ENCODE measurements at regions not wholly inside any gene's neighbourhood (a gene's known extent, or its start where the extent isn't known, plus 50 kb on each side); places are given as distances from the start of the nearest gene placed in this dataset.

- Histone ChIP-seq H3K9ac (ENCODE audit: low read length) (no peak overlapping the region), H3K27ac (ENCODE audit: low read length) (no peak overlapping the region), H3K9me3 (ENCODE audit: low read length) (no peaks in the 10 kb centered on the region), H3K79me2 (ENCODE audit: low read length) (no peaks in the 10 kb centered on the region), H3K36me3 (ENCODE audit: insufficient read depth, low read length) (no peaks in the 10 kb centered on the region), H2AFZ (ENCODE audit: low read length) (no peak overlapping the region), H3K9me2 (replicated peaks; ENCODE audit: insufficient read depth, low read length) (no peaks in the 10 kb centered on the region), H4K20me1 (ENCODE audit: insufficient read depth, low read depth, low read length) (no peaks in the 10 kb centered on the region), H3K4me3 (ENCODE audit: low read length) (no peak overlapping the region), H3K4me1 (ENCODE audit: low read length) (no peaks in the 10 kb centered on the region), H3K27me3 (ENCODE audit: low read length) (no peaks in the 10 kb centered on the region), H3K4me2 (ENCODE audit: low read depth, low read length, poor library complexity, severe bottlenecking) (no peak overlapping the region)
- DNase-seq = no peak
These were observed 474.0 kb upstream of the B3GALT2 start for GRCh38 chr1:193660428-193660827.

DNA sequence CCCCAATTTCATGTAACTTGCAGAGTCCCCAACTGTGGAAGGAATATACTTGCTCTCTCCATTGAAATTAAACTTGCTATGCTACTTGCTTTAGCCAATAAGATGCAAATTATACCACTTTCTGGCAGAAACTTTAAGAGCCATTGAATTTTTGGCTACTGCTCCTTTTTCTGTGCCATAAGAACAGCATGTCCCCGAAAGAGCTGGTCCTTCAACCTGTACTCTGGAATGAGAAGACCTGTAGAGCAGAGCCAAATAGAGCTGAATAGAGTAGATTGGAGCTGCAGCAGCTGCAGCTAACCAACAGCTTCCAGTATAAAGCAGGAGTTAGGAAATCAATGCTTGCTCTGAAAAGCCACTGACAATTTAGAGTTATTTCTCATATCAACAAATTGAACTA is 472.3 kb upstream of the B3GALT2 start:
- Histone ChIP-seq H3K79me2 (ENCODE audit: low read length) (no peaks in the 10 kb centered on the region), H3K4me1 (ENCODE audit: low read length) (no peaks in the 10 kb centered on the region), H3K27ac (ENCODE audit: low read length) (no peak overlapping the region), H3K9me3 (ENCODE audit: low read length) (no peaks in the 10 kb centered on the region), H3K9me2 (replicated peaks; ENCODE audit: insufficient read depth, low read length) (no peaks in the 10 kb centered on the region), H3K36me3 (ENCODE audit: insufficient read depth, low read length) (no peaks in the 10 kb centered on the region), H3K4me2 (ENCODE audit: low read depth, low read length, poor library complexity, severe bottlenecking) (no peak overlapping the region), H2AFZ (ENCODE audit: low read length) (no peak overlapping the region), H3K4me3 (ENCODE audit: low read length) (no peak overlapping the region), H4K20me1 (ENCODE audit: insufficient read depth, low read depth, low read length) (no peaks in the 10 kb centered on the region), H3K9ac (ENCODE audit: low read length) (no peak overlapping the region), H3K27me3 (ENCODE audit: low read length) (no peaks in the 10 kb centered on the region)
- DNase-seq = no peak

- Histone ChIP-seq H3K4me3 (ENCODE audit: low read length) (no peak overlapping the region), H3K9me3 (ENCODE audit: low read length) (no peaks in the 10 kb centered on the region), H3K4me1 (ENCODE audit: low read length) (no peaks in the 10 kb centered on the region), H2AFZ (ENCODE audit: low read length) (no peak overlapping the region), H4K20me1 (ENCODE audit: insufficient read depth, low read depth, low read length) (no peaks in the 10 kb centered on the region), H3K79me2 (ENCODE audit: low read length) (no peaks in the 10 kb centered on the region), H3K36me3 (ENCODE audit: insufficient read depth, low read length) (no peaks in the 10 kb centered on the region), H3K27me3 (ENCODE audit: low read length) (no peaks in the 10 kb centered on the region), H3K4me2 (ENCODE audit: low read depth, low read length, poor library complexity, severe bottlenecking) (no peak overlapping the region), H3K9ac (ENCODE audit: low read length) (no peak overlapping the region), H3K9me2 (replicated peaks; ENCODE audit: insufficient read depth, low read length) (no peaks in the 10 kb centered on the region), H3K27ac (ENCODE audit: low read length) (no peak overlapping the region)
- no peak for DNase-seq
These were observed 471.7 kb upstream of the B3GALT2 start for GRCh38 chr1:193658081-193658480.

DNA sequence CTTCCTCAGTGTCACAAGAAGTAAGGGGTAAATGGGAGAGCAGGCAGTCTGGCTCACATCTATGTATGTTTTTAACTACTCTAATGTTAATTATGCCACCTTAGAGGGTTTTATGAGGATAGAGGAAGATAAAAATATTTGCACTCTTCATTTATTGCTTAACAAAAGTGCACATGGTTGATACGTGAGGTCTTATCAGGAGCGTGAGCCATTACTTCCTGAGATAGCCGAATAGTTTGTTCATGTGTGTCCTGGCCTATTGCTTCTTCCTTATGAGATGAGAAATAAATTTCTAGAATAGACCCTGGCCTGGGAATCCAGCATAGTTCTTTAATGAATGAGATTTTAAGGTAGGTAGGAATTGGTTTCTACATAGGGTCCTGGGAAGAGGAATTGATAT is 471.1 kb upstream of the B3GALT2 start:
- Histone ChIP-seq H3K4me3 (ENCODE audit: low read length) (no peak overlapping the region), H3K36me3 (ENCODE audit: insufficient read depth, low read length) (no peaks in the 10 kb centered on the region), H3K9ac (ENCODE audit: low read length) (no peak overlapping the region), H3K9me3 (ENCODE audit: low read length) (no peaks in the 10 kb centered on the region), H2AFZ (ENCODE audit: low read length) (no peak overlapping the region), H3K27ac (ENCODE audit: low read length) (no peak overlapping the region), H3K79me2 (ENCODE audit: low read length) (no peaks in the 10 kb centered on the region), H3K27me3 (ENCODE audit: low read length) (no peaks in the 10 kb centered on the region), H4K20me1 (ENCODE audit: insufficient read depth, low read depth, low read length) (no peaks in the 10 kb centered on the region), H3K4me1 (ENCODE audit: low read length) (no peaks in the 10 kb centered on the region), H3K9me2 (replicated peaks; ENCODE audit: insufficient read depth, low read length) (no peaks in the 10 kb centered on the region), H3K4me2 (ENCODE audit: low read depth, low read length, poor library complexity, severe bottlenecking) (no peak overlapping the region)
- DNase-seq = no peak

DNA sequence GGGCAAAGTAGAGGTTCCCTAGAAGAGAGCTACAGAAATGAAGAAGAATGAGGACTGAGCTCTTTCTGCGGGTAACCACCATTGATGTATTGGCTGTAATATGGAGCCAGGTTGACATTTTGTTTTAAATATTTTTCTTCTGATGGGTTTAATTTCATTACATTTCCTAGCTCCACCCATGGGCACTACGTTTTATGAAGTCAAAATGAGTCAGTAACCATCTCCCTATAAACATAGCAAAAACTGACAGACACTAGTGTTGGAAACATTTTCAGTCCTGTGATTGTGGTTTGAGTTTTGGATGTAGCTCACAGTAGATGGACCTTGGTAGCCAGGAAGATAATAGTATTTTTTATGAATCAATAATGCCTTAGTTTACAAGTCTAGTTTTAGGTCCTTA is 470.4 kb upstream of the B3GALT2 start:
- Histone ChIP-seq H3K27me3 (ENCODE audit: low read length) (no peaks in the 10 kb centered on the region), H3K9me2 (replicated peaks; ENCODE audit: insufficient read depth, low read length) (no peaks in the 10 kb centered on the region), H3K9me3 (ENCODE audit: low read length) (no peaks in the 10 kb centered on the region), H3K36me3 (ENCODE audit: insufficient read depth, low read length) (no peaks in the 10 kb centered on the region), H3K79me2 (ENCODE audit: low read length) (no peaks in the 10 kb centered on the region), H3K4me2 (ENCODE audit: low read depth, low read length, poor library complexity, severe bottlenecking) (no peak overlapping the region), H4K20me1 (ENCODE audit: insufficient read depth, low read depth, low read length) (no peaks in the 10 kb centered on the region), H3K4me1 (ENCODE audit: low read length) (no peaks in the 10 kb centered on the region), H2AFZ (ENCODE audit: low read length) (no peak overlapping the region), H3K27ac (ENCODE audit: low read length) (no peak overlapping the region), H3K9ac (ENCODE audit: low read length) (no peak overlapping the region), H3K4me3 (ENCODE audit: low read length) (no peak overlapping the region)
- DNase-seq = no peak

GRCh38 chr1:193654951-193655735 is 468.7 kb upstream of the B3GALT2 start:
- Histone ChIP-seq H3K27ac (ENCODE audit: low read length) (no peak overlapping the region), H3K27me3 (ENCODE audit: low read length) (no peaks in the 10 kb centered on the region), H3K9me2 (replicated peaks; ENCODE audit: insufficient read depth, low read length) (no peaks in the 10 kb centered on the region), H3K79me2 (ENCODE audit: low read length) (no peaks in the 10 kb centered on the region), H3K9ac (ENCODE audit: low read length) (no peak overlapping the region), H3K9me3 (ENCODE audit: low read length) (no peaks in the 10 kb centered on the region), H3K36me3 (ENCODE audit: insufficient read depth, low read length) (no peaks in the 10 kb centered on the region), H3K4me1 (ENCODE audit: low read length) (no peaks in the 10 kb centered on the region), H3K4me2 (ENCODE audit: low read depth, low read length, poor library complexity, severe bottlenecking) (no peak overlapping the region), H3K4me3 (ENCODE audit: low read length) (no peak overlapping the region), H4K20me1 (ENCODE audit: insufficient read depth, low read depth, low read length) (no peaks in the 10 kb centered on the region), H2AFZ (ENCODE audit: low read length) (no peak overlapping the region)
- DNase-seq = no peak

GRCh38 chr1:193649587-193649986 is 463.2 kb upstream of the B3GALT2 start:
- H3K27ac ChIP-seq (ENCODE audit: low read length) = no peak overlapping the region
- no peak overlapping the region for H3K4me3 ChIP-seq (ENCODE audit: low read length)
- H3K9me3 ChIP-seq (ENCODE audit: low read length) = no peaks in the 10 kb centered on the region
- no peak for DNase-seq
- no peaks in the 10 kb centered on the region for H3K4me1 ChIP-seq (ENCODE audit: low read length)
- no peak overlapping the region for H3K9ac ChIP-seq (ENCODE audit: low read length)
- H3K79me2 ChIP-seq (ENCODE audit: low read length) = no peaks in the 10 kb centered on the region
- no peaks in the 10 kb centered on the region for H4K20me1 ChIP-seq (ENCODE audit: insufficient read depth, low read depth, low read length)
- H2AFZ ChIP-seq (ENCODE audit: low read length) = no peak overlapping the region
- H3K9me2 ChIP-seq (replicated peaks; ENCODE audit: insufficient read depth, low read length) = no peaks in the 10 kb centered on the region
- H3K27me3 ChIP-seq (ENCODE audit: low read length) = no peaks in the 10 kb centered on the region
- no peaks in the 10 kb centered on the region for H3K36me3 ChIP-seq (ENCODE audit: insufficient read depth, low read length)
- H3K4me2 ChIP-seq (ENCODE audit: low read depth, low read length, poor library complexity, severe bottlenecking) = no peak overlapping the region

- Histone ChIP-seq H3K9me2 (replicated peaks; ENCODE audit: insufficient read depth, low read length) (no peaks in the 10 kb centered on the region), H3K4me1 (ENCODE audit: low read length) (no peaks in the 10 kb centered on the region), H2AFZ (ENCODE audit: low read length) (no peak overlapping the region), H3K9me3 (ENCODE audit: low read length) (no peaks in the 10 kb centered on the region), H3K9ac (ENCODE audit: low read length) (no peak overlapping the region), H3K27ac (ENCODE audit: low read length) (no peak overlapping the region), H3K79me2 (ENCODE audit: low read length) (no peaks in the 10 kb centered on the region), H3K27me3 (ENCODE audit: low read length) (no peaks in the 10 kb centered on the region), H3K4me2 (ENCODE audit: low read depth, low read length, poor library complexity, severe bottlenecking) (no peak overlapping the region), H3K4me3 (ENCODE audit: low read length) (no peak overlapping the region), H4K20me1 (ENCODE audit: insufficient read depth, low read depth, low read length) (no peaks in the 10 kb centered on the region), H3K36me3 (ENCODE audit: insufficient read depth, low read length) (no peaks in the 10 kb centered on the region)
- no peak for DNase-seq
These were observed 448.5 kb upstream of the B3GALT2 start for GRCh38 chr1:193634876-193635275.

Data from Karpas-422 (cell line).